Astrocyte (in vitro differentiated cells and primary cell): ENCODE measurements at regions not wholly inside any gene's neighbourhood (a gene's known extent, or its start where the extent isn't known, plus 50 kb on each side); places are given as distances from the start of the nearest gene placed in this dataset.

Experiments used
- DNase-seq: peaks from one replicate; pipeline ENCODE4 v3.0.0-alpha.2; 2010; ENCODE audit warnings: low read depth
- FAIRE-seq: peaks from 2 replicates; lab custom pipeline; 2011; peaks lifted over from hg19 to GRCh38; lab: Jason Lieb, UNC
- H2AFZ ChIP-seq: 2 replicates; pipeline ENCODE4 v1.6.0; 2012; ENCODE audit warnings: low read depth, low read length, inconsistent platforms
- H3K27ac ChIP-seq: 2 replicates; pipeline ENCODE4 v1.5.1; 2011; ENCODE audit warnings: low read depth, low read length, inconsistent platforms
- H3K27me3 ChIP-seq: 2 replicates; pipeline ENCODE4 v1.6.0; 2011; ENCODE audit warnings: low read length, inconsistent platforms; ENCODE audit not compliant: insufficient read depth
- H3K36me3 ChIP-seq: 2 replicates; pipeline ENCODE4 v1.5.1; 2011; ENCODE audit warnings: low read length, inconsistent platforms; ENCODE audit not compliant: insufficient read depth
- H3K4me1 ChIP-seq: 2 replicates; pipeline ENCODE4 v1.5.1; 2011; ENCODE audit warnings: low read length, inconsistent platforms; ENCODE audit not compliant: insufficient read depth
- H3K4me2 ChIP-seq: 2 replicates; pipeline ENCODE4 v1.6.0; 2012; ENCODE audit warnings: low read length, inconsistent platforms
- H3K4me3 ChIP-seq: 2 replicates; pipeline ENCODE4 v1.5.1; 2011; ENCODE audit warnings: low read depth, mild to moderate bottlenecking, low read length, inconsistent platforms; ENCODE audit not compliant: insufficient read depth
- H3K79me2 ChIP-seq: 2 replicates; pipeline ENCODE4 v1.6.0; 2012; ENCODE audit warnings: mild to moderate bottlenecking, low read length, inconsistent platforms; ENCODE audit not compliant: insufficient read depth
- H3K9ac ChIP-seq: 2 replicates; pipeline ENCODE4 v1.6.0; 2012; ENCODE audit warnings: mild to moderate bottlenecking, low read length, inconsistent platforms
- H3K9me3 ChIP-seq: 2 replicates; pipeline ENCODE4 v1.5.1; 2012; ENCODE audit warnings: low read depth, mild to moderate bottlenecking, low read length, inconsistent platforms; ENCODE audit not compliant: insufficient read depth
- H4K20me1 ChIP-seq: 2 replicates; pipeline ENCODE4 v1.6.0; 2012; ENCODE audit warnings: low read length, inconsistent platforms; ENCODE audit not compliant: insufficient read depth
- H3K27ac Mint-ChIP-seq: one replicate; pipeline ENCODE4 v1.8.0; 2021; ENCODE audit warnings: mild to moderate bottlenecking, mixed read lengths; ENCODE audit not compliant: unreplicated experiment
- H3K27me3 Mint-ChIP-seq: one replicate; pipeline ENCODE4 v1.8.0; 2021; ENCODE audit warnings: low read depth, mixed read lengths; ENCODE audit not compliant: unreplicated experiment
- H3K36me3 Mint-ChIP-seq: one replicate; pipeline ENCODE4 v1.8.0; 2021; ENCODE audit warnings: low read depth, mixed read lengths; ENCODE audit not compliant: unreplicated experiment
- H3K4me1 Mint-ChIP-seq: one replicate; pipeline ENCODE4 v1.8.0; 2021; ENCODE audit warnings: low read depth, mixed read lengths; ENCODE audit not compliant: unreplicated experiment
- H3K4me3 Mint-ChIP-seq: one replicate; pipeline ENCODE4 v1.8.0; 2021; ENCODE audit warnings: mild to moderate bottlenecking, moderate library complexity, mixed read lengths; ENCODE audit not compliant: unreplicated experiment
- H3K9me3 Mint-ChIP-seq: one replicate; pipeline ENCODE4 v1.8.0; 2021; ENCODE audit warnings: mild to moderate bottlenecking, mixed read lengths; ENCODE audit not compliant: unreplicated experiment
- EZH2 ChIP-seq: IDR thresholded peaks from 2 replicates; pipeline ENCODE4 v1.6.1; 2012; ENCODE audit warnings: mild to moderate bottlenecking, low read length, inconsistent platforms; ENCODE audit not compliant: insufficient read depth
- TF ChIP-seq, protein P1 (sequence below): IDR thresholded peaks from 2 replicates; pipeline ENCODE4 v1.5.1; 2011; ENCODE audit warnings: low read depth, mild to moderate bottlenecking, inconsistent platforms, low read length, moderate library complexity; ENCODE audit not compliant: insufficient read depth

DNA sequence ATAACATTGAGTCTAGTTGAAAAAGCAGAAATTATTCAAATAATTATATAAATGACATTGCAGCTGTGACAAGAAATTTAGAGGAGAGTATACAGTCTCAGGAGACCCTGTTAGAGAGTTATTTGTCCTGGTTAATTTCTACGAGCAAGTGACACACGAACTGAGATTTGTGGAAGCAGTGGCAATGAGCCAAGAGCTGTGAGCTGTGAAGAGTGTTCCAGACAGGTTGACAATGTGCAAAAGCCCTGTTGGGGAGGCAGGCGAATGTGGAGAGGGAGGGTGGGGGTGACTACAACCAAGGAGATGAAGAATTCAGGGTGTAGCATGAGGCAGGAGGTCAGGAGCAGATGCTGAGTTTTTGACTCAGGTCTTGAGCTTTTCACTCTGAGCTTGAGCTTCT is 620.2 kb upstream of the TENM4 start:
- H3K27ac ChIP-seq = no peak overlapping the region
- H3K9ac ChIP-seq = no peak overlapping the region
- Mint-ChIP-seq H3K9me3 (no peaks in the 10 kb centered on the region), H3K27ac (no peak overlapping the region), H3K27me3 (peaks cover 4% of the 10 kb centered on the region), H3K36me3 (no peaks in the 10 kb centered on the region), H3K4me1 (no peaks in the 10 kb centered on the region), H3K4me3 (no peak overlapping the region)
- no peaks in the 10 kb centered on the region for H3K36me3 ChIP-seq
- no peaks in the 10 kb centered on the region for H3K79me2 ChIP-seq
- no peak for TF ChIP-seq EZH2
- TF ChIP-seq, protein P1, sequence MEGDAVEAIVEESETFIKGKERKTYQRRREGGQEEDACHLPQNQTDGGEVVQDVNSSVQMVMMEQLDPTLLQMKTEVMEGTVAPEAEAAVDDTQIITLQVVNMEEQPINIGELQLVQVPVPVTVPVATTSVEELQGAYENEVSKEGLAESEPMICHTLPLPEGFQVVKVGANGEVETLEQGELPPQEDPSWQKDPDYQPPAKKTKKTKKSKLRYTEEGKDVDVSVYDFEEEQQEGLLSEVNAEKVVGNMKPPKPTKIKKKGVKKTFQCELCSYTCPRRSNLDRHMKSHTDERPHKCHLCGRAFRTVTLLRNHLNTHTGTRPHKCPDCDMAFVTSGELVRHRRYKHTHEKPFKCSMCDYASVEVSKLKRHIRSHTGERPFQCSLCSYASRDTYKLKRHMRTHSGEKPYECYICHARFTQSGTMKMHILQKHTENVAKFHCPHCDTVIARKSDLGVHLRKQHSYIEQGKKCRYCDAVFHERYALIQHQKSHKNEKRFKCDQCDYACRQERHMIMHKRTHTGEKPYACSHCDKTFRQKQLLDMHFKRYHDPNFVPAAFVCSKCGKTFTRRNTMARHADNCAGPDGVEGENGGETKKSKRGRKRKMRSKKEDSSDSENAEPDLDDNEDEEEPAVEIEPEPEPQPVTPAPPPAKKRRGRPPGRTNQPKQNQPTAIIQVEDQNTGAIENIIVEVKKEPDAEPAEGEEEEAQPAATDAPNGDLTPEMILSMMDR = no peak
- H4K20me1 ChIP-seq = no peaks in the 10 kb centered on the region
- no peaks in the 10 kb centered on the region for H3K27me3 ChIP-seq
- H3K9me3 ChIP-seq = no peaks in the 10 kb centered on the region
- FAIRE-seq = no peak
- H3K4me2 ChIP-seq = no peak overlapping the region
- H3K4me1 ChIP-seq = no peaks in the 10 kb centered on the region
- no peak for DNase-seq
- H2AFZ ChIP-seq = no peak overlapping the region
- no peak overlapping the region for H3K4me3 ChIP-seq

DNA sequence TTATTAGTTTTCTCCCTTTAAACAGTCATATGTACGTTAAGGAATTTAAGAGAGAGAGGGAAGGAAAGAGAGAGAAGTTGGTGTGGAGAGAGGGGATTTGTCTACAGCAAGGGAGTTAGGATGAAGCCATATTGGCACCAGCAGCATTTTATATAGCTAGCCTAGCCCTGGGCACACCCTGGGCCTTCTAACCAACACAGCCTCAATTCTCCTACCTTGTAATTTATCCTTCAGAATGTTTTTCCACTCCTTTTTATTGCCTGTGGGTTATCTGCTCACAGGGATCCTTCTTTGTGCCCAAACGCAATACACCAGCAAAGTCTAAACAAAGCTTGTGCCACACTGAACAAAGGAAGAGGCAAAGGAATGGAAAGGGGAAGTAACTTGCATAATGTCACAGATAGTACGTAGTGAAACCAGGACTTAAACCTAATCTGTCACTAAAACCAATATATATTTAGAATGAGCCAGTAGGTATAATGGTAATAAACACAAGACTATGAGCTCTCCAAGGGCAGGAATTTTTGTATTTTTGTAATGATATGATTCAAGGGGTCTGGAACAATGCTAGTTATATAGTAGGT is 613.8 kb upstream of the TENM4 start:
- FAIRE-seq (no peak), DNase-seq (no peak)
- Histone ChIP-seq H3K27me3 (no peaks in the 10 kb centered on the region), H3K4me3 (no peak overlapping the region), H2AFZ (no peak overlapping the region), H3K9ac (no peak overlapping the region), H3K4me2 (no peak overlapping the region), H3K79me2 (no peaks in the 10 kb centered on the region), H3K27ac (no peak overlapping the region), H3K4me1 (no peaks in the 10 kb centered on the region), H3K36me3 (no peaks in the 10 kb centered on the region), H3K9me3 (no peaks in the 10 kb centered on the region), H4K20me1 (no peaks in the 10 kb centered on the region)
- H3K9me3 Mint-ChIP-seq = no peaks in the 10 kb centered on the region
- no peak overlapping the region for H3K27ac Mint-ChIP-seq
- H3K4me3 Mint-ChIP-seq = no peak overlapping the region
- H3K27me3 Mint-ChIP-seq = peaks cover 2% of the 10 kb centered on the region
- TF ChIP-seq, protein P1 = no peak
- no peak for TF ChIP-seq EZH2
- no peaks in the 10 kb centered on the region for H3K36me3 Mint-ChIP-seq
- no peaks in the 10 kb centered on the region for H3K4me1 Mint-ChIP-seq

DNA sequence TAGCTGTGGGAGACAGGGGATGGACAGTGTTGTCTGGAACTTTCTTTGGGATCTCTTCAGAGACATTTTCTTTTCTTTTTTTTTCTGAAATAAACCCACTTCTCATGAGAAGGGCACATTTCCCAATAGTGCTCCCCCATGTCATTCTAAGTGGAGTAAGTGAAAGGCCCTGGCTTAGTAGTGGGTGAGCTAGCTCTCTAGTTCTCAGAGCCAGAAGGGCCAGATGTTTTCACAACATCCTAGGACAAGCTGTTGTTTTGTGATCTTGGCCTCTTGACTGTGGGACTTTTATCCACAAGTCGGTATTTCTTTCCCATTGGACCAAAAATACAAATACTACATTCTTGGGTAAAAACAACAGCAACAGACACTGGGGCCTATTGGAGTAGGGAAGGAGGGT is 607.7 kb upstream of the TENM4 start:
- no peaks in the 10 kb centered on the region for H3K27me3 ChIP-seq
- H3K4me3 Mint-ChIP-seq = no peak overlapping the region
- no peak overlapping the region for H3K9ac ChIP-seq
- no peaks in the 10 kb centered on the region for H3K9me3 ChIP-seq
- no peaks in the 10 kb centered on the region for H3K9me3 Mint-ChIP-seq
- FAIRE-seq = no peak
- no peaks in the 10 kb centered on the region for H3K79me2 ChIP-seq
- H3K4me3 ChIP-seq = no peak overlapping the region
- H3K27ac Mint-ChIP-seq = no peak overlapping the region
- no peaks in the 10 kb centered on the region for H4K20me1 ChIP-seq
- H2AFZ ChIP-seq = no peak overlapping the region
- H3K36me3 Mint-ChIP-seq = no peaks in the 10 kb centered on the region
- TF ChIP-seq, protein P1 = no peak
- no peak for TF ChIP-seq EZH2
- H3K36me3 ChIP-seq = no peaks in the 10 kb centered on the region
- no peaks in the 10 kb centered on the region for H3K4me1 Mint-ChIP-seq
- no peaks in the 10 kb centered on the region for H3K27me3 Mint-ChIP-seq
- no peak for DNase-seq
- H3K27ac ChIP-seq = no peak overlapping the region
- H3K4me2 ChIP-seq = no peak overlapping the region
- H3K4me1 ChIP-seq = no peaks in the 10 kb centered on the region
